ENCODE measurements at regions not wholly inside any gene's neighbourhood (a gene's known extent, or its start where the extent isn't known, plus 50 kb on each side); places are given as distances from the start of the nearest gene placed in this dataset.

GRCh38 chr19:30276011-30276882, 95.9 kb upstream of the ZNF536 start:
- FAIRE-seq (peak; percentile 70), DNase-seq (ENCODE audit: low read depth in 1 of 2, low spot score in 1 of 2) (no peak), ATAC-seq (no peak)
- no peaks in the 10 kb centered on the region for H3K4me1 ChIP-seq
- CTCF ChIA-PET: interaction anchor here (0.7 to 1.6 kb wide), 2 partner anchors 12 to 1600 kb away, joined by 5 to 7 read pairs; no protein-coding TSS in a partner anchor
- WGBS (ENCODE audit: missing lambda C conversion rate): 22% methylated on average over 11 of the region's 11 CpGs
- H3K4me2 ChIP-seq: no peak overlapping the region
- no peak overlapping the region for H3K27ac ChIP-seq
- H3K4me3 ChIP-seq: no peak overlapping the region
- POLR2A ChIA-PET: no interaction called here
- TF ChIP-seq MYC (IDR thresholded peaks at IDR 0.05; ENCODE audit: borderline replicate concordance, low read length): no peak
- no peak for TF ChIP-seq ZC3H11A (IDR thresholded peaks at IDR 0.05)
- no peak for TF ChIP-seq ZNF302 (CRISPR knock-in tag; IDR thresholded peaks at IDR 0.05)
- TF ChIP-seq USF2 (IDR thresholded peaks at IDR 0.05): no peak
- no peak for TF ChIP-seq ZSCAN20 (CRISPR knock-in tag; IDR thresholded peaks at IDR 0.05)
- TF ChIP-seq RAD21 (conservative IDR thresholded peaks at IDR 0.05 in 1 of 2, IDR thresholded peaks at IDR 0.05 in 1 of 2): no peak
- TF ChIP-seq CHD4 (IDR thresholded peaks at IDR 0.05; ENCODE audit: borderline replicate concordance): no peak
- TF ChIP-seq POLR2AphosphoS2 (conservative IDR thresholded peaks at IDR 0.05; ENCODE audit: low read length): no peak
- TF ChIP-seq JUNB (IDR thresholded peaks at IDR 0.05): no peak
- TF ChIP-seq JUN (IDR thresholded peaks at IDR 0.05): no peak
- no peak for TF ChIP-seq EP300 (IDR thresholded peaks at IDR 0.05)
- no peak for TF ChIP-seq HOXB13 (CRISPR knock-in tag; IDR thresholded peaks at IDR 0.05; ENCODE audit: low read depth)
- no peak for TF ChIP-seq ZFP36 (IDR thresholded peaks at IDR 0.05; ENCODE audit: borderline replicate concordance, partially characterized antibody)
- TF ChIP-seq ELK1 (IDR thresholded peaks at IDR 0.05; ENCODE audit: low read depth, low read length): no peak
- no peak for TF ChIP-seq ATOH8 (CRISPR knock-in tag; IDR thresholded peaks at IDR 0.05; ENCODE audit: low read depth)
- TF ChIP-seq SMC3 (IDR thresholded peaks at IDR 0.05): no peak
- no peak for TF ChIP-seq EHMT2 (IDR thresholded peaks at IDR 0.05; ENCODE audit: low read depth)
- no peak for TF ChIP-seq BCL3 (IDR thresholded peaks at IDR 0.05)
- peaks cover 25% of the 10 kb centered on the region for H3K9me3 ChIP-seq

GRCh38 chr19:30276883-30277280, 95.3 kb upstream of the ZNF536 start:
- H3K4me1 ChIP-seq: no peaks in the 10 kb centered on the region
- H3K9me3 ChIP-seq: peaks cover 22% of the 10 kb centered on the region
- ChIA-PET POLR2A (no interaction called here), CTCF (interaction anchor here (0.9 kb wide), 1 partner anchor 19 kb away, joined by 3 read pairs; no protein-coding TSS in a partner anchor)
- FAIRE-seq: peak; percentile 28
- 28% methylated on average over 3 of the region's 3 CpGs for WGBS (ENCODE audit: missing lambda C conversion rate)
- no peak for DNase-seq (ENCODE audit: low read depth in 1 of 2, low spot score in 1 of 2)
- ATAC-seq: no peak
- H3K4me2 ChIP-seq: no peak overlapping the region
- no peak for TF ChIP-seq HOXB5 (CRISPR knock-in tag; IDR thresholded peaks at IDR 0.05)
- TF ChIP-seq E2F6 (IDR thresholded peaks at IDR 0.05; ENCODE audit: borderline replicate concordance, low read depth): no peak
- no peak for TF ChIP-seq POLR2AphosphoS2 (conservative IDR thresholded peaks at IDR 0.05; ENCODE audit: low read length)
- TF ChIP-seq POLR2A (IDR thresholded peaks at IDR 0.05; ENCODE audit: low read length): no peak
- no peak for TF ChIP-seq SREBF2 (IDR thresholded peaks at IDR 0.05)
- no peak for TF ChIP-seq KDM1A (IDR thresholded peaks at IDR 0.05; ENCODE audit: low read depth)
- TF ChIP-seq MAX (IDR thresholded peaks at IDR 0.05): no peak
- no peak for TF ChIP-seq MAZ (IDR thresholded peaks at IDR 0.05; ENCODE audit: borderline replicate concordance, low read depth, low read length)
- no peak for TF ChIP-seq TP53 (CRISPR knock-in tag; IDR thresholded peaks at IDR 0.05)
- no peak for TF ChIP-seq CEBPB (IDR thresholded peaks at IDR 0.05)
- no peak for TF ChIP-seq EP300 (IDR thresholded peaks at IDR 0.05)
- TF ChIP-seq ZFP36 (IDR thresholded peaks at IDR 0.05; ENCODE audit: borderline replicate concordance, partially characterized antibody): no peak
- no peak for TF ChIP-seq ZC3H11A (IDR thresholded peaks at IDR 0.05)
- no peak overlapping the region for H3K27ac ChIP-seq
- H3K4me3 ChIP-seq: no peak overlapping the region

Measured in A549 (cell line).